Keratinocyte (primary cell): ENCODE measurements at regions not wholly inside any gene's neighbourhood (a gene's known extent, or its start where the extent isn't known, plus 50 kb on each side); places are given as distances from the start of the nearest gene placed in this dataset.

Source experiments
- DNase-seq: peaks from one replicate; pipeline ENCODE4 v3.0.0-alpha.2; 2011; ENCODE audit warnings: low read depth, missing footprints, low spot score
- FAIRE-seq: peaks from 2 replicates; lab custom pipeline; 2011; peaks lifted over from hg19 to GRCh38; lab: Jason Lieb, UNC
- H2AFZ ChIP-seq: 2 replicates; pipeline ENCODE4 v1.6.0; 2012; ENCODE audit warnings: low read length, control low read depth, inconsistent platforms; ENCODE audit not compliant: control insufficient read depth
- H3K27ac ChIP-seq: 2 replicates; pipeline ENCODE4 v1.5.1; 2011; ENCODE audit warnings: low read length; ENCODE audit not compliant: control insufficient read depth, insufficient read depth
- H3K27me3 ChIP-seq: 3 replicates; pipeline ENCODE4 v1.6.0; 2011; ENCODE audit warnings: low read length; ENCODE audit not compliant: control insufficient read depth, insufficient read depth; ENCODE audit errors: extremely low read depth
- H3K36me3 ChIP-seq, 2 experiments: 2 replicates in 1 of 2; 3 replicates in 1 of 2; pipeline ENCODE4 v1.5.1; 2011; ENCODE audit warnings: low read length in 2 of 2, mild to moderate bottlenecking in 1 of 2; ENCODE audit not compliant: control insufficient read depth in 2 of 2, insufficient read depth in 2 of 2; ENCODE audit errors: extremely low read depth in 1 of 2
- H3K4me1 ChIP-seq: 3 replicates; pipeline ENCODE4 v1.5.1; 2011; ENCODE audit warnings: low read length; ENCODE audit not compliant: control insufficient read depth, insufficient read depth; ENCODE audit errors: extremely low read depth
- H3K4me2 ChIP-seq: 3 replicates; pipeline ENCODE4 v1.6.0; 2011; ENCODE audit warnings: low read depth, low read length; ENCODE audit not compliant: control insufficient read depth, insufficient read depth; ENCODE audit errors: extremely low read depth
- H3K4me3 ChIP-seq, 3 experiments: fragments of 200-600 bp in 1 of 3; sonication (generic) in 1 of 3; 2 replicates in 2 of 3; 3 replicates in 1 of 3; pipeline ENCODE4 v1.5.1; 2011 to 2016; ENCODE audit warnings: low read length in 3 of 3, mild to moderate bottlenecking in 3 of 3, control low read depth in 2 of 3, inconsistent platforms in 1 of 3, low read depth in 1 of 3, mixed read lengths in 1 of 3, mixed run types in 1 of 3, moderate library complexity in 1 of 3; ENCODE audit not compliant: control insufficient read depth in 2 of 3, insufficient read depth in 2 of 3; ENCODE audit errors: extremely low read depth in 1 of 3
- H3K79me2 ChIP-seq: 2 replicates; pipeline ENCODE4 v1.6.0; 2012; ENCODE audit warnings: low read length; ENCODE audit not compliant: control insufficient read depth, insufficient read depth
- H3K9ac ChIP-seq: 3 replicates; pipeline ENCODE4 v1.6.0; 2011; ENCODE audit warnings: low read length; ENCODE audit not compliant: control insufficient read depth, insufficient read depth; ENCODE audit errors: extremely low read depth
- H3K9me1 ChIP-seq: 3 replicates; pipeline ENCODE4 v1.6.0; 2011; ENCODE audit warnings: low read length; ENCODE audit not compliant: control insufficient read depth, insufficient read depth; ENCODE audit errors: extremely low read depth
- H3K9me3 ChIP-seq: 2 replicates; pipeline ENCODE4 v1.5.1; 2012; ENCODE audit warnings: low read depth, low read length; ENCODE audit not compliant: control insufficient read depth
- H4K20me1 ChIP-seq: 3 replicates; pipeline ENCODE4 v1.6.0; 2011; ENCODE audit warnings: low read length; ENCODE audit not compliant: control insufficient read depth, insufficient read depth; ENCODE audit errors: extremely low read depth
- EZH2 ChIP-seq: IDR thresholded peaks from one replicate; pipeline ENCODE4 v1.6.1; 2012; ENCODE audit warnings: inconsistent platforms, mild to moderate bottlenecking, low read length, moderate library complexity
- dilution Hi-C: fragments of 300-500 bp; cut with MboI; formaldehyde crosslinking; loops from one replicate; pipeline ENCODE4 v1.7.0; 2020; ENCODE audit warnings: low sequenced_read_pairs; ENCODE audit not compliant: extremely low pct_ligation_motif_present
- TF ChIP-seq, protein P1 (sequence below), 3 experiments: IDR thresholded peaks in 1 of 3; conservative IDR thresholded peaks in 1 of 3; optimal IDR thresholded peaks in 1 of 3; 2 replicates in 2 of 3; 3 replicates in 1 of 3; pipeline versions ENCODE3 to v1.5.1; 2011; ENCODE audit warnings: low read length in 3 of 3, mild to moderate bottlenecking in 3 of 3, moderate library complexity in 2 of 3, control low read depth in 1 of 3, inconsistent platforms in 1 of 3; ENCODE audit not compliant: insufficient read depth in 2 of 3; ENCODE audit errors: extremely low read depth in 1 of 3

DNA sequence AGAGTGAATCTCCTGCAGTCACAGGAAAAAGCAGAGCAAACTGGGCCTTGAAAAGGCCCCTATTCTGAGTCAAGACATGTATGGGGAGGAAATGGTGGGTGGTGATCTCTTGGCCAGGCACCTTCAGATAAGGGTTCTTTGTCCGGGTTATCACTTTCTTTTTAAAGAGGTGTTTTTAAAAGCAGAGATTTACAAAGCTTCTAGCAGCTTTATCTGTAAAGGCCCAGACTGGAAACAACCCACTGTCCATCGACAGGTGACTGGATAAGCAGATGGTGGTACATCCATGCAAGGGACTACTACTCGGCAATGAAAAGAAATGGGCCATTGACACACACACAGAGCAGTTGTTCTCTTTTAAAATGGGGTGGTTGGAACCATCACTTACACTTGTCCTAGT, 596.7 kb upstream of the MKI67 start:
- FAIRE-seq = no peak
- dilution Hi-C loops = no loop called here

DNA sequence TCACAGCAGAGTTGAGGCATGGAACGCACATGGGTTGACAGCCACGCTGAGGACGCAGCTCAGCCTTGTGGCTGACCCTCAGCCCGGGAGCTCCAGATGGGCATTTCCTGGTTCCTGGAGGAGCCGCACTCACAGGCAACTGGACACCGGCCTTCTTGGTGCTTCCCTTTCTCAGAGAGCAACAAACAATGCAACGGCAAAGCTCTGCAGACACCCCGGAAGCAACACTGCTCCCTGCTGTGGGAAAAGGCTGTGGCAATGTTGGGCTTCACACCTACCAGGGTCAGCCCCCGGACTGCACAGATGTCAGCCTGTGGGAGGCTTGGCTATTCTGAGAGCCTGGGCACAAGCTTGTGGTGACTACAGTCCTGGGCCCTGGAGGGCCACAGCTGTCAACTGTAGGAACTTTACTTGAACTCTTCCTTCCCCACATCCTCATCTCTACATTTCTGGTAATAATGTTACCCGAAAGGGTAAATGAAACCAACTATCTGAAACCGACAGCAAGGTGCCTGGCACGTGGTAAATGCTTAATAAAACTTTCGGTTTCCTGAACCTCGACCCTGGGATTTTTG, 597.5 kb upstream of the MKI67 start:
- dilution Hi-C loops = no loop called here
- no peaks in the 10 kb centered on the region for H3K4me1 ChIP-seq
- no peaks in the 10 kb centered on the region for H3K27me3 ChIP-seq
- H3K9ac ChIP-seq = no peak overlapping the region
- H2AFZ ChIP-seq = no peak overlapping the region
- DNase-seq (no peak), FAIRE-seq (no peak)
- H3K79me2 ChIP-seq = no peaks in the 10 kb centered on the region
- H3K27ac ChIP-seq = no peak overlapping the region
- H3K36me3 ChIP-seq = no peaks in the 10 kb centered on the region
- no peak overlapping the region for H3K4me2 ChIP-seq
- no peaks in the 10 kb centered on the region for H4K20me1 ChIP-seq
- no peak for TF ChIP-seq EZH2
- TF ChIP-seq, protein P1, sequence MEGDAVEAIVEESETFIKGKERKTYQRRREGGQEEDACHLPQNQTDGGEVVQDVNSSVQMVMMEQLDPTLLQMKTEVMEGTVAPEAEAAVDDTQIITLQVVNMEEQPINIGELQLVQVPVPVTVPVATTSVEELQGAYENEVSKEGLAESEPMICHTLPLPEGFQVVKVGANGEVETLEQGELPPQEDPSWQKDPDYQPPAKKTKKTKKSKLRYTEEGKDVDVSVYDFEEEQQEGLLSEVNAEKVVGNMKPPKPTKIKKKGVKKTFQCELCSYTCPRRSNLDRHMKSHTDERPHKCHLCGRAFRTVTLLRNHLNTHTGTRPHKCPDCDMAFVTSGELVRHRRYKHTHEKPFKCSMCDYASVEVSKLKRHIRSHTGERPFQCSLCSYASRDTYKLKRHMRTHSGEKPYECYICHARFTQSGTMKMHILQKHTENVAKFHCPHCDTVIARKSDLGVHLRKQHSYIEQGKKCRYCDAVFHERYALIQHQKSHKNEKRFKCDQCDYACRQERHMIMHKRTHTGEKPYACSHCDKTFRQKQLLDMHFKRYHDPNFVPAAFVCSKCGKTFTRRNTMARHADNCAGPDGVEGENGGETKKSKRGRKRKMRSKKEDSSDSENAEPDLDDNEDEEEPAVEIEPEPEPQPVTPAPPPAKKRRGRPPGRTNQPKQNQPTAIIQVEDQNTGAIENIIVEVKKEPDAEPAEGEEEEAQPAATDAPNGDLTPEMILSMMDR (optimal IDR thresholded peaks at IDR 0.05 in 1 of 3, IDR thresholded peaks at IDR 0.05 in 1 of 3, conservative IDR thresholded peaks at IDR 0.05 in 1 of 3; ENCODE audit: extremely low read depth in 1 of 3, insufficient read depth in 2 of 3, low read length in 3 of 3) = no peak
- H3K9me3 ChIP-seq = peaks cover 6% of the 10 kb centered on the region
- no peaks in the 10 kb centered on the region for H3K9me1 ChIP-seq
- no peak overlapping the region for H3K4me3 ChIP-seq

More for the DNA sequence above, 596.7 kb upstream of the MKI67 start:
- H3K9me1 ChIP-seq = no peaks in the 10 kb centered on the region
- H3K27me3 ChIP-seq = no peaks in the 10 kb centered on the region
- DNase-seq = no peak
- H3K4me2 ChIP-seq = no peak overlapping the region
- peaks cover 6% of the 10 kb centered on the region for H3K9me3 ChIP-seq
- H3K27ac ChIP-seq = no peak overlapping the region
- no peaks in the 10 kb centered on the region for H3K79me2 ChIP-seq
- no peak overlapping the region for H2AFZ ChIP-seq
- no peak overlapping the region for H3K4me3 ChIP-seq
- H4K20me1 ChIP-seq = no peaks in the 10 kb centered on the region
- H3K36me3 ChIP-seq = no peaks in the 10 kb centered on the region
- no peaks in the 10 kb centered on the region for H3K4me1 ChIP-seq
- no peak overlapping the region for H3K9ac ChIP-seq
- TF ChIP-seq, protein P1 (optimal IDR thresholded peaks at IDR 0.05 in 1 of 3, IDR thresholded peaks at IDR 0.05 in 1 of 3, conservative IDR thresholded peaks at IDR 0.05 in 1 of 3; ENCODE audit: extremely low read depth in 1 of 3, insufficient read depth in 2 of 3, low read length in 3 of 3) = no peak
- TF ChIP-seq EZH2 = no peak
